ENCODE measurements at regions not wholly inside any gene's neighbourhood (a gene's known extent, or its start where the extent isn't known, plus 50 kb on each side); places are given as distances from the start of the nearest gene placed in this dataset.

GRCh38 chr2:147548451-147548850 is 296.4 kb upstream of the ACVR2A start:
- H3K9me3 ChIP-seq (replicated peaks; ENCODE audit: low read length): no peaks in the 10 kb centered on the region

GRCh38 chr2:147547440-147547839 is 297.4 kb upstream of the ACVR2A start:
- H3K4me3 ChIP-seq (ENCODE audit: low read length): no peak overlapping the region
- no peaks in the 10 kb centered on the region for H3K36me3 ChIP-seq (ENCODE audit: insufficient read depth, low read length)
- H3K9me3 ChIP-seq (replicated peaks; ENCODE audit: low read length): no peaks in the 10 kb centered on the region
- H3K4me2 ChIP-seq (ENCODE audit: low read length): no peak overlapping the region
- no peak overlapping the region for H3K9ac ChIP-seq (ENCODE audit: low read depth, low read length)
- H3K27me3 ChIP-seq (ENCODE audit: control insufficient read depth, insufficient read depth, low read length): no peaks in the 10 kb centered on the region
- peaks cover 4% of the 10 kb centered on the region for H3K4me1 ChIP-seq (ENCODE audit: control insufficient read depth, insufficient read depth, low read length)

More at GRCh38 chr2:147548451-147548850, 296.4 kb upstream of the ACVR2A start:
- peaks cover 4% of the 10 kb centered on the region for H3K4me1 ChIP-seq (ENCODE audit: control insufficient read depth, insufficient read depth, low read length)
- H3K4me3 ChIP-seq (ENCODE audit: low read length): no peak overlapping the region
- H3K4me2 ChIP-seq (ENCODE audit: low read length): no peak overlapping the region
- H3K9ac ChIP-seq (ENCODE audit: low read depth, low read length): no peak overlapping the region
- H3K27me3 ChIP-seq (ENCODE audit: control insufficient read depth, insufficient read depth, low read length): no peaks in the 10 kb centered on the region
- H3K36me3 ChIP-seq (ENCODE audit: insufficient read depth, low read length): no peaks in the 10 kb centered on the region

GRCh38 chr2:147546109-147546508 is 298.7 kb upstream of the ACVR2A start:
- H3K36me3 ChIP-seq (ENCODE audit: insufficient read depth, low read length): no peaks in the 10 kb centered on the region

GRCh38 chr2:147543056-147543455 is 301.8 kb upstream of the ACVR2A start:
- Histone ChIP-seq H3K9me3 (replicated peaks; ENCODE audit: low read length) (no peaks in the 10 kb centered on the region), H3K27me3 (ENCODE audit: control insufficient read depth, insufficient read depth, low read length) (no peaks in the 10 kb centered on the region), H3K36me3 (ENCODE audit: insufficient read depth, low read length) (no peaks in the 10 kb centered on the region), H3K4me1 (ENCODE audit: control insufficient read depth, insufficient read depth, low read length) (peaks cover 4% of the 10 kb centered on the region), H3K9ac (ENCODE audit: low read depth, low read length) (no peak overlapping the region), H3K4me3 (ENCODE audit: low read length) (no peak overlapping the region), H3K4me2 (ENCODE audit: low read length) (no peak overlapping the region)

More at GRCh38 chr2:147546109-147546508, 298.7 kb upstream of the ACVR2A start:
- Histone ChIP-seq H3K4me3 (ENCODE audit: low read length) (no peak overlapping the region), H3K27me3 (ENCODE audit: control insufficient read depth, insufficient read depth, low read length) (no peaks in the 10 kb centered on the region), H3K9ac (ENCODE audit: low read depth, low read length) (no peak overlapping the region), H3K9me3 (replicated peaks; ENCODE audit: low read length) (no peaks in the 10 kb centered on the region), H3K4me1 (ENCODE audit: control insufficient read depth, insufficient read depth, low read length) (peaks cover 4% of the 10 kb centered on the region), H3K4me2 (ENCODE audit: low read length) (no peak overlapping the region)

- H3K36me3 ChIP-seq (ENCODE audit: insufficient read depth, low read length): no peaks in the 10 kb centered on the region
- no peaks in the 10 kb centered on the region for H3K4me1 ChIP-seq (ENCODE audit: control insufficient read depth, insufficient read depth, low read length)
- no peak overlapping the region for H3K4me2 ChIP-seq (ENCODE audit: low read length)
- no peaks in the 10 kb centered on the region for H3K9me3 ChIP-seq (replicated peaks; ENCODE audit: low read length)
- no peak overlapping the region for H3K9ac ChIP-seq (ENCODE audit: low read depth, low read length)
- no peaks in the 10 kb centered on the region for H3K27me3 ChIP-seq (ENCODE audit: control insufficient read depth, insufficient read depth, low read length)
- H3K4me3 ChIP-seq (ENCODE audit: low read length): no peak overlapping the region
Measured at GRCh38 chr2:147542351-147542750, 302.5 kb upstream of the ACVR2A start.

GRCh38 chr2:147541314-147541713 is 303.5 kb upstream of the ACVR2A start:
- Histone ChIP-seq H3K4me1 (ENCODE audit: control insufficient read depth, insufficient read depth, low read length) (no peaks in the 10 kb centered on the region), H3K9ac (ENCODE audit: low read depth, low read length) (no peak overlapping the region), H3K9me3 (replicated peaks; ENCODE audit: low read length) (no peaks in the 10 kb centered on the region), H3K4me3 (ENCODE audit: low read length) (no peak overlapping the region), H3K36me3 (ENCODE audit: insufficient read depth, low read length) (no peaks in the 10 kb centered on the region), H3K27me3 (ENCODE audit: control insufficient read depth, insufficient read depth, low read length) (no peaks in the 10 kb centered on the region), H3K4me2 (ENCODE audit: low read length) (no peak overlapping the region)

GRCh38 chr2:147538821-147539220 is 306.0 kb upstream of the ACVR2A start:
- H3K9ac ChIP-seq (ENCODE audit: low read depth, low read length): no peak overlapping the region
- H3K9me3 ChIP-seq (replicated peaks; ENCODE audit: low read length): no peaks in the 10 kb centered on the region
- no peak overlapping the region for H3K4me2 ChIP-seq (ENCODE audit: low read length)
- no peaks in the 10 kb centered on the region for H3K36me3 ChIP-seq (ENCODE audit: insufficient read depth, low read length)
- no peaks in the 10 kb centered on the region for H3K27me3 ChIP-seq (ENCODE audit: control insufficient read depth, insufficient read depth, low read length)
- H3K4me1 ChIP-seq (ENCODE audit: control insufficient read depth, insufficient read depth, low read length): no peaks in the 10 kb centered on the region
- no peak overlapping the region for H3K4me3 ChIP-seq (ENCODE audit: low read length)

- no peak overlapping the region for H3K4me2 ChIP-seq (ENCODE audit: low read length)
- no peaks in the 10 kb centered on the region for H3K36me3 ChIP-seq (ENCODE audit: insufficient read depth, low read length)
- H3K4me1 ChIP-seq (ENCODE audit: control insufficient read depth, insufficient read depth, low read length): no peaks in the 10 kb centered on the region
- no peaks in the 10 kb centered on the region for H3K27me3 ChIP-seq (ENCODE audit: control insufficient read depth, insufficient read depth, low read length)
- no peaks in the 10 kb centered on the region for H3K9me3 ChIP-seq (replicated peaks; ENCODE audit: low read length)
- no peak overlapping the region for H3K4me3 ChIP-seq (ENCODE audit: low read length)
- no peak overlapping the region for H3K9ac ChIP-seq (ENCODE audit: low read depth, low read length)
Measured at GRCh38 chr2:147538088-147538487, 306.7 kb upstream of the ACVR2A start.

- Histone ChIP-seq H3K4me3 (ENCODE audit: low read length) (no peak overlapping the region), H3K4me1 (ENCODE audit: control insufficient read depth, insufficient read depth, low read length) (no peaks in the 10 kb centered on the region), H3K9me3 (replicated peaks; ENCODE audit: low read length) (no peaks in the 10 kb centered on the region), H3K36me3 (ENCODE audit: insufficient read depth, low read length) (no peaks in the 10 kb centered on the region), H3K4me2 (ENCODE audit: low read length) (no peak overlapping the region), H3K9ac (ENCODE audit: low read depth, low read length) (no peak overlapping the region), H3K27me3 (ENCODE audit: control insufficient read depth, insufficient read depth, low read length) (no peaks in the 10 kb centered on the region)
Measured at GRCh38 chr2:147531269-147531668, 313.6 kb upstream of the ACVR2A start.

- Histone ChIP-seq H3K9me3 (replicated peaks; ENCODE audit: low read length) (no peaks in the 10 kb centered on the region), H3K36me3 (ENCODE audit: insufficient read depth, low read length) (no peaks in the 10 kb centered on the region), H3K4me2 (ENCODE audit: low read length) (no peak overlapping the region), H3K9ac (ENCODE audit: low read depth, low read length) (no peak overlapping the region), H3K4me1 (ENCODE audit: control insufficient read depth, insufficient read depth, low read length) (no peaks in the 10 kb centered on the region), H3K27me3 (ENCODE audit: control insufficient read depth, insufficient read depth, low read length) (no peaks in the 10 kb centered on the region), H3K4me3 (ENCODE audit: low read length) (no peak overlapping the region)
Measured at GRCh38 chr2:147530033-147530432, 314.8 kb upstream of the ACVR2A start.

GRCh38 chr2:147525819-147526489 is 318.9 kb upstream of the ACVR2A start:
- Histone ChIP-seq H3K4me2 (ENCODE audit: low read length) (no peak overlapping the region), H3K36me3 (ENCODE audit: insufficient read depth, low read length) (no peaks in the 10 kb centered on the region), H3K9ac (ENCODE audit: low read depth, low read length) (no peak overlapping the region), H3K27me3 (ENCODE audit: control insufficient read depth, insufficient read depth, low read length) (no peaks in the 10 kb centered on the region), H3K9me3 (replicated peaks; ENCODE audit: low read length) (no peaks in the 10 kb centered on the region), H3K4me1 (ENCODE audit: control insufficient read depth, insufficient read depth, low read length) (no peaks in the 10 kb centered on the region), H3K4me3 (ENCODE audit: low read length) (no peak overlapping the region)

- no peaks in the 10 kb centered on the region for H3K9me3 ChIP-seq (replicated peaks; ENCODE audit: low read length)
Measured at GRCh38 chr2:147524912-147525311, 319.9 kb upstream of the ACVR2A start.

More at GRCh38 chr2:147524912-147525311, 319.9 kb upstream of the ACVR2A start:
- H3K4me3 ChIP-seq (ENCODE audit: low read length): no peak overlapping the region
- H3K36me3 ChIP-seq (ENCODE audit: insufficient read depth, low read length): no peaks in the 10 kb centered on the region
- no peaks in the 10 kb centered on the region for H3K27me3 ChIP-seq (ENCODE audit: control insufficient read depth, insufficient read depth, low read length)
- no peak overlapping the region for H3K9ac ChIP-seq (ENCODE audit: low read depth, low read length)
- H3K4me1 ChIP-seq (ENCODE audit: control insufficient read depth, insufficient read depth, low read length): no peaks in the 10 kb centered on the region
- no peak overlapping the region for H3K4me2 ChIP-seq (ENCODE audit: low read length)

Data from skeletal muscle satellite cell (primary cell).